GM12875 (cell line): ENCODE measurements at regions not wholly inside any gene's neighbourhood (a gene's known extent, or its start where the extent isn't known, plus 50 kb on each side); places are given as distances from the start of the nearest gene placed in this dataset.

Experiments
- H3K4me3 ChIP-seq: one replicate; pipeline ENCODE4 v1.5.1; 2011; ENCODE audit warnings: low read depth, low read length, control low read depth
- TF ChIP-seq, protein P1 (sequence below): IDR thresholded peaks from 2 replicates; pipeline ENCODE4 v1.5.1; 2011; ENCODE audit warnings: low read depth, mild to moderate bottlenecking, control low read depth, inconsistent platforms, low read length, moderate library complexity, borderline replicate concordance; ENCODE audit not compliant: insufficient read depth

- TF ChIP-seq, protein P1, sequence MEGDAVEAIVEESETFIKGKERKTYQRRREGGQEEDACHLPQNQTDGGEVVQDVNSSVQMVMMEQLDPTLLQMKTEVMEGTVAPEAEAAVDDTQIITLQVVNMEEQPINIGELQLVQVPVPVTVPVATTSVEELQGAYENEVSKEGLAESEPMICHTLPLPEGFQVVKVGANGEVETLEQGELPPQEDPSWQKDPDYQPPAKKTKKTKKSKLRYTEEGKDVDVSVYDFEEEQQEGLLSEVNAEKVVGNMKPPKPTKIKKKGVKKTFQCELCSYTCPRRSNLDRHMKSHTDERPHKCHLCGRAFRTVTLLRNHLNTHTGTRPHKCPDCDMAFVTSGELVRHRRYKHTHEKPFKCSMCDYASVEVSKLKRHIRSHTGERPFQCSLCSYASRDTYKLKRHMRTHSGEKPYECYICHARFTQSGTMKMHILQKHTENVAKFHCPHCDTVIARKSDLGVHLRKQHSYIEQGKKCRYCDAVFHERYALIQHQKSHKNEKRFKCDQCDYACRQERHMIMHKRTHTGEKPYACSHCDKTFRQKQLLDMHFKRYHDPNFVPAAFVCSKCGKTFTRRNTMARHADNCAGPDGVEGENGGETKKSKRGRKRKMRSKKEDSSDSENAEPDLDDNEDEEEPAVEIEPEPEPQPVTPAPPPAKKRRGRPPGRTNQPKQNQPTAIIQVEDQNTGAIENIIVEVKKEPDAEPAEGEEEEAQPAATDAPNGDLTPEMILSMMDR: no peak
- H3K4me3 ChIP-seq: no peak overlapping the region
Measured at GRCh38 chr14:99040711-99041110, 231.3 kb downstream of the BCL11B start.

DNA sequence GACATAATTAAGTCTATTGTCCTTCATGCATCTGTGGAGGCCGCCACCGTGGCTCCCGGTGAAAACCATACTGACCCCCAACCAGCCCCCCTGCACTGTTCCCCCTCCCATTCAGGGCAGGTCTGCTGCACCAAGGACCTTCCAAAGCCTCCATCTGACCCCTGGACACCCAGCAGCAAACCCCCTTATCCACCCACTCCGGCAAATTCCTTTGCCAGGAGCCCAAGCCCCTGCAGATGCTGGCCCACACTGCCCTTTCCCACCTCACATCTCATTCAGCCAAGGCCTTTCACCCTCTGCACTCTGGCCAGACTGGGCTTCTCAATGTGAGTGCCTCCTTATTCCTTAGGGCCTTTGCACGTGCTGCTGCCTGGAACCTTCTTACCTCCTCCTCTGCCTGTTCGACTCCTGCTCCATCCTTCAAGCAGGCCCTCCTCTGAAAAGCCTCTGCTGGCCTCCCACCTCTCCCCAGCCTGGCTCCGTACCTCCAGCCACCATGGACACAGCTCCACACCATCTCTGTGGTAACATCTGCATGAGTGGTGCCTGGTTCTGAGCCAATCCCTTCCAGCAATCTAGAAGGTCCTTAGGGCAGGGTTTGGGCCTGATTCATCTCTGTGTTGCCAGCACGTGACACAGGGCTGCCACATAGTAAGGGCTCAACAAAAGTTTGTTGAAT, 230.7 kb downstream of the BCL11B start:
- TF ChIP-seq, protein P1: no peak

DNA sequence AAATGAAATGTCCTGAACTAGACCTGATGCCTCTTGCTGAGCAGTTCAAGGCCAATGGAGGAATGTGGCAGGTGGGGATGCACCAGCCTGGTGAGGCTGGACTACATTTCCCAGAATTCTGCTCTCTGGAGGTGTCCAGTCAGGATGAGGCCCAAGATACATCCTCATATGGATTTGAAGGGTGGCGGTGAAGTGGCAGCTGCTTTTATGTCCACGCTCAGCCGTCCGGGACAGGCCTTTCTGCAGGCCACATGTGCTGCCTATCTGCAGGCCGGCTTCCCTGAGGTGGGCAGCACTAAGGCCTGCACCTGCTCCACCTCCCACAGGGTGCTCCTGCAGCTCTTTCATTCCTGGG, 230.2 kb downstream of the BCL11B start:
- no peak overlapping the region for H3K4me3 ChIP-seq
- TF ChIP-seq, protein P1: no peak

More for the DNA sequence above, 230.7 kb downstream of the BCL11B start:
- H3K4me3 ChIP-seq: no peak overlapping the region

DNA sequence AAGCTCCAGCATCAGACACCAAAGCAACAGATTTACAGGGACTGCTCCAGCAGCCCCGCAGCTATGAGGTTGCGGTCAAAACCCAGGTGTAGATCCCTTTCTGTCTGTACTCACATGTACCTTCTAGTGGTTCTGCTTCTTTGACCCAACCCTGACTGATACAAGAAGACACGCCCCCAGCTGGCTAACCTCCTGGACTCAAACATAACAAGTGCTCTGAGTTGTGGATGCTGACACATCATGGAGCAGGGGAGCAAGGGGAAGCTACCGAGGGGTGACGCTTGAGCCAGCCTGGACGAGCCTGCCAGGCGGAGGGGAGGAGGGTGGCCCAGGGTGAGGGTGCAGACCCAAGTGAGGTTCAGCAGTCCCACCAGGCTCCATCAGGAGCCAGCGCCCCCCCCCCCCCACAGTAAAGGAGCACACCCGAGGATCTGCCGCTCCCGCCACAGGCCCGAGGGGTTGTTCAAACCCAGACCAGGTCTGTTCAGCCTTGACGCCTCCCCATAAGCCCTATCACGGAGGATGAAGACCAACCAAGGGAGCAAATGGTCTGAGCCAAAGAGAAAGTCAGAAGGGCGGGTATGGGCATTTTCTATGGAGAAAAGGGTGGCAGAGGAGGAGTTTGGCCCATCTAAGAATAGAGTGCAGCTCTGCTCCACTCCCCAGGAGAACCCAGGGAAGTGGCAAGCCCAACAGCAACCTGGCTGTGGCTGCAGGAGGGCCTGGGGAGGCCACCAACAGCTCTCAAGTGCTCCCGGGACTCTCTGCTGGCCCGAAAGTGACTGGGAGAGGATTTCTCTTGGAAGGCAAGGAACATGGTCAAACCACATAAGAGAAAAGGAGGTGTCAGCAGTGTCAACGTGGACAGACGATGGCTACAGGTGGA, 229.4 kb downstream of the BCL11B start:
- H3K4me3 ChIP-seq: no peak overlapping the region

GRCh38 chr14:99043267-99043615, 228.8 kb downstream of the BCL11B start:
- no peak overlapping the region for H3K4me3 ChIP-seq

More for the DNA sequence above, 229.4 kb downstream of the BCL11B start:
- TF ChIP-seq, protein P1: no peak

GRCh38 chr14:99043756-99044155, 228.2 kb downstream of the BCL11B start:
- TF ChIP-seq, protein P1: no peak
- no peak overlapping the region for H3K4me3 ChIP-seq

More at GRCh38 chr14:99043267-99043615, 228.8 kb downstream of the BCL11B start:
- TF ChIP-seq, protein P1: no peak

GRCh38 chr14:99047441-99048031, 224.5 kb downstream of the BCL11B start:
- no peak overlapping the region for H3K4me3 ChIP-seq
- TF ChIP-seq, protein P1: no peak
